ENCODE measurements at regions not wholly inside any gene's neighbourhood (a gene's known extent, or its start where the extent isn't known, plus 50 kb on each side); places are given as distances from the start of the nearest gene placed in this dataset.

- no peaks in the 10 kb centered on the region for H3K36me3 ChIP-seq (ENCODE audit: control insufficient read depth, insufficient read depth, low read length)
- no peaks in the 10 kb centered on the region for H3K4me1 ChIP-seq (ENCODE audit: control insufficient read depth, insufficient read depth, low read length)
Measured at GRCh38 chr5:24854350-24854749, 209.6 kb upstream of the CDH10 start.

DNA sequence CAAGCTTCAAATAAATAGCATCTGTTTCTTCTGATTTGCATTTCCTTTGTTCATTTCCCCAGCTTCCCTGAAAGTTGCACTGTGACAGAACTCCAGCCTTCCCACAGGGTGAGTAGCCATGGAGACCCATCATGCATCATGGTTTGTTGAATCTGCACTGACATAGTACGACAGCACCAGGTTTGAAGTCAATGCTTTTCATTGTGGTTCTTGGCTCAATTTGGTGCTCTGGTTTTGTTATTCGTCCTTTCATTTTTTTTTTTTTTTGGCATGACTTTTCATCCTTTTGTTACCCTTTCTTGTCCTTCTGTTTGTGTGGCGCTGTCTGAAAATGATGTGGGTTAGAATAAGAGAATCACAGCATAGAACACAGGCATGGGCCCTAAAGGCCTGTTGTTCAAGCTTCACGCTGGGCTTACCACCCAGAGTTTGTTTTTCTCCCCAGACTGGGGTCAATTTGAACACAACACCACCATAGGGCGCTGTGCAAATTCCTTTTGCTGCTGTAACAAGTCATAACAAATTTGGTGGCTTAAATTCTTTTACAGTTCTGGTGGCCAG lies 206.2 kb upstream of the CDH10 start:
- 73 to 83% methylated on average over 5 of the region's 5 CpGs for WGBS, 2 experiments
- Histone ChIP-seq H3K27ac (ENCODE audit: insufficient read depth, low read depth, low read length, poor library complexity, severe bottlenecking) (no peak overlapping the region), H3K4me1 (ENCODE audit: control insufficient read depth, insufficient read depth, low read length) (no peaks in the 10 kb centered on the region), H3K27me3 (ENCODE audit: control insufficient read depth, insufficient read depth, low read length, poor library complexity, severe bottlenecking) (no peaks in the 10 kb centered on the region), H3K36me3 (ENCODE audit: control insufficient read depth, insufficient read depth, low read length) (no peaks in the 10 kb centered on the region), H3K9me3 (ENCODE audit: control insufficient read depth, low read length) (no peaks in the 10 kb centered on the region), H3K4me3 (ENCODE audit: insufficient read depth, low read depth, low read length) (no peak overlapping the region)

More at GRCh38 chr5:24854350-24854749, 209.6 kb upstream of the CDH10 start:
- no peaks in the 10 kb centered on the region for H3K27me3 ChIP-seq (ENCODE audit: control insufficient read depth, insufficient read depth, low read length, poor library complexity, severe bottlenecking)
- H3K27ac ChIP-seq (ENCODE audit: insufficient read depth, low read depth, low read length, poor library complexity, severe bottlenecking): no peak overlapping the region
- H3K4me3 ChIP-seq (ENCODE audit: insufficient read depth, low read depth, low read length): no peak overlapping the region
- H3K9me3 ChIP-seq (ENCODE audit: control insufficient read depth, low read length): no peaks in the 10 kb centered on the region

- no peaks in the 10 kb centered on the region for H3K4me1 ChIP-seq (ENCODE audit: control insufficient read depth, insufficient read depth, low read length)
- no peaks in the 10 kb centered on the region for H3K36me3 ChIP-seq (ENCODE audit: control insufficient read depth, insufficient read depth, low read length)
- 60% methylated on average over 1 of the region's 1 CpG; no CpG with 5 or more reads in 1 of the 2 experiments for WGBS, 2 experiments
- H3K9me3 ChIP-seq (ENCODE audit: control insufficient read depth, low read length): no peaks in the 10 kb centered on the region
- H3K27ac ChIP-seq (ENCODE audit: insufficient read depth, low read depth, low read length, poor library complexity, severe bottlenecking): no peak overlapping the region
- no peak overlapping the region for H3K4me3 ChIP-seq (ENCODE audit: insufficient read depth, low read depth, low read length)
- H3K27me3 ChIP-seq (ENCODE audit: control insufficient read depth, insufficient read depth, low read length, poor library complexity, severe bottlenecking): no peaks in the 10 kb centered on the region
Measured at GRCh38 chr5:24849210-24849609, 204.4 kb upstream of the CDH10 start.

- no peak overlapping the region for H3K4me3 ChIP-seq (ENCODE audit: insufficient read depth, low read depth, low read length)
- no peaks in the 10 kb centered on the region for H3K4me1 ChIP-seq (ENCODE audit: control insufficient read depth, insufficient read depth, low read length)
- WGBS, 2 experiments: 96% methylated on average over 5 of the region's 5 CpGs
Measured at GRCh38 chr5:24831989-24832388, 187.2 kb upstream of the CDH10 start.

DNA sequence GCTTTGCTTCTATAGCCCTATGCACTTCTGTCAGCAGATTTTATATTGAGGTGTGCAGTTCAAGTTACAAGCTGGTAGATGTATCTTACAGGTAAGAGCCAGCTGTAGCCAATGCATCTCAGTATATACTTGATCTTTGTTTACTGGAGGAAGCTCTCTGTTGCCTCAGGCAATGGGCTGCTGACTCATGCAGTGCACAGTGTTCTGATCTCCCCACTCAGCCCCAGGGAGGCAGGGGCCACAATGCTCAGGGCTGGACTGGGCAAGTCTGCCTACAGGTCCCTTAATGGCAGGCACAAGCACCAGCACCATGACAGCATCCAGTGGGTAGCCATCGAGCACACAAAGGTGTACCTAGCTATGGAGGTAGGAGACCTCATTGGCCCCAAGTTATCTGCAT lies 178.8 kb upstream of the CDH10 start:
- H3K4me1 ChIP-seq (ENCODE audit: control insufficient read depth, insufficient read depth, low read length): no peaks in the 10 kb centered on the region
- H3K27ac ChIP-seq (ENCODE audit: insufficient read depth, low read depth, low read length, poor library complexity, severe bottlenecking): no peak overlapping the region
- no peaks in the 10 kb centered on the region for H3K27me3 ChIP-seq (ENCODE audit: control insufficient read depth, insufficient read depth, low read length, poor library complexity, severe bottlenecking)
- no peaks in the 10 kb centered on the region for H3K36me3 ChIP-seq (ENCODE audit: control insufficient read depth, insufficient read depth, low read length)
- no peak overlapping the region for H3K4me3 ChIP-seq (ENCODE audit: insufficient read depth, low read depth, low read length)
- WGBS, 2 experiments: 96 to 97% methylated on average over 1 of the region's 1 CpG
- no peaks in the 10 kb centered on the region for H3K9me3 ChIP-seq (ENCODE audit: control insufficient read depth, low read length)

More at GRCh38 chr5:24831989-24832388, 187.2 kb upstream of the CDH10 start:
- Histone ChIP-seq H3K36me3 (ENCODE audit: control insufficient read depth, insufficient read depth, low read length) (no peaks in the 10 kb centered on the region), H3K27me3 (ENCODE audit: control insufficient read depth, insufficient read depth, low read length, poor library complexity, severe bottlenecking) (no peaks in the 10 kb centered on the region), H3K27ac (ENCODE audit: insufficient read depth, low read depth, low read length, poor library complexity, severe bottlenecking) (no peak overlapping the region), H3K9me3 (ENCODE audit: control insufficient read depth, low read length) (no peaks in the 10 kb centered on the region)

- WGBS, 2 experiments: 83 to 91% methylated on average over 1 to 2 of the region's 2 CpGs
Measured at GRCh38 chr5:24819841-24820240, 175.1 kb upstream of the CDH10 start.

DNA sequence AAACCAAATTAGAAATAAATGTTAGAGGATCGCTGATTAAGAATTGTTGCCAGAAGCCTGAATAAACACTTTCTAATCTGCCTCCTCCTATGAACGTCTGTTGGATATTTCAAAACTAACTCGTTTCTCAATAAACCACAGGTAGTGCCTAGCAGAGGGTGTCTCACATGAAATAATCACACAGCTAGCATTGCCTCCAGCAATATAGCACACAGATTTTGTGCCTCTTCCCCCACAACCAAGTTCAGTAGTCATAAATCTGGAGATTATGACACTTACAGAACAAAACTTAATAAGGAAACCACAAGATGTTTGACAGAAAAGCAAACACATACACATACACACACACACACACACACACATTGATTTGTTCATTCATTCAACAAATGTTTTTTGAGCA lies 173.2 kb upstream of the CDH10 start:
- Histone ChIP-seq H3K4me1 (ENCODE audit: control insufficient read depth, insufficient read depth, low read length) (no peaks in the 10 kb centered on the region), H3K36me3 (ENCODE audit: control insufficient read depth, insufficient read depth, low read length) (no peaks in the 10 kb centered on the region), H3K9me3 (ENCODE audit: control insufficient read depth, low read length) (no peaks in the 10 kb centered on the region), H3K4me3 (ENCODE audit: insufficient read depth, low read depth, low read length) (no peak overlapping the region), H3K27me3 (ENCODE audit: control insufficient read depth, insufficient read depth, low read length, poor library complexity, severe bottlenecking) (no peaks in the 10 kb centered on the region), H3K27ac (ENCODE audit: insufficient read depth, low read depth, low read length, poor library complexity, severe bottlenecking) (no peak overlapping the region)
- 94 to 96% methylated on average over 3 of the region's 3 CpGs for WGBS, 2 experiments

More at GRCh38 chr5:24819841-24820240, 175.1 kb upstream of the CDH10 start:
- Histone ChIP-seq H3K9me3 (ENCODE audit: control insufficient read depth, low read length) (no peaks in the 10 kb centered on the region), H3K27ac (ENCODE audit: insufficient read depth, low read depth, low read length, poor library complexity, severe bottlenecking) (no peak overlapping the region), H3K4me3 (ENCODE audit: insufficient read depth, low read depth, low read length) (no peak overlapping the region), H3K27me3 (ENCODE audit: control insufficient read depth, insufficient read depth, low read length, poor library complexity, severe bottlenecking) (no peaks in the 10 kb centered on the region), H3K4me1 (ENCODE audit: control insufficient read depth, insufficient read depth, low read length) (no peaks in the 10 kb centered on the region), H3K36me3 (ENCODE audit: control insufficient read depth, insufficient read depth, low read length) (no peaks in the 10 kb centered on the region)

GRCh38 chr5:24816206-24816605 lies 171.4 kb upstream of the CDH10 start:
- H3K4me3 ChIP-seq (ENCODE audit: insufficient read depth, low read depth, low read length): no peak overlapping the region
- no peaks in the 10 kb centered on the region for H3K36me3 ChIP-seq (ENCODE audit: control insufficient read depth, insufficient read depth, low read length)

DNA sequence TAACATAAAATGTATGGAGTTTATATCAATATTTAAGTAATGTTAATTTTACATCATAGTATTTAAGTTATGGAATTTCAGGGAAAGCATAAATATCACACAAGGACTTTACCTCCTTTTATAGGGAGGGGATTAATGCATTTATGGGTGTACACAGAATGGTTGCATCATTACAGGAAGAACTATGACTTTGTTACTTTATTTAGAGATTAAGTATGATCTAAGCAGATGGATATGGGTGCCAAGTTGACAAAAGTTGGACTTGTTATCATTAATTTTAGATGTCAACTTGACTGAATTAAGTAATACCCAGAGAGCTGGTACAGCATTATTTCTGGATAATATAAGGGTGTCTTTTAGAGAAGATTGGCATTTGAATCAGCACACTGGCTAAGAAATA lies 160.5 kb upstream of the CDH10 start:
- H3K27ac ChIP-seq (ENCODE audit: insufficient read depth, low read depth, low read length, poor library complexity, severe bottlenecking): no peak overlapping the region
- no peaks in the 10 kb centered on the region for H3K4me1 ChIP-seq (ENCODE audit: control insufficient read depth, insufficient read depth, low read length)
- no peaks in the 10 kb centered on the region for H3K27me3 ChIP-seq (ENCODE audit: control insufficient read depth, insufficient read depth, low read length, poor library complexity, severe bottlenecking)
- no peaks in the 10 kb centered on the region for H3K9me3 ChIP-seq (ENCODE audit: control insufficient read depth, low read length)
- no peaks in the 10 kb centered on the region for H3K36me3 ChIP-seq (ENCODE audit: control insufficient read depth, insufficient read depth, low read length)
- H3K4me3 ChIP-seq (ENCODE audit: insufficient read depth, low read depth, low read length): no peak overlapping the region

More at GRCh38 chr5:24816206-24816605, 171.4 kb upstream of the CDH10 start:
- Histone ChIP-seq H3K27ac (ENCODE audit: insufficient read depth, low read depth, low read length, poor library complexity, severe bottlenecking) (no peak overlapping the region), H3K4me1 (ENCODE audit: control insufficient read depth, insufficient read depth, low read length) (no peaks in the 10 kb centered on the region), H3K27me3 (ENCODE audit: control insufficient read depth, insufficient read depth, low read length, poor library complexity, severe bottlenecking) (no peaks in the 10 kb centered on the region), H3K9me3 (ENCODE audit: control insufficient read depth, low read length) (no peaks in the 10 kb centered on the region)
- 72 to 76% methylated on average over 5 of the region's 5 CpGs for WGBS, 2 experiments

GRCh38 chr5:24804221-24804681 lies 159.5 kb upstream of the CDH10 start:
- Histone ChIP-seq H3K36me3 (ENCODE audit: control insufficient read depth, insufficient read depth, low read length) (no peaks in the 10 kb centered on the region), H3K4me3 (ENCODE audit: insufficient read depth, low read depth, low read length) (no peak overlapping the region), H3K4me1 (ENCODE audit: control insufficient read depth, insufficient read depth, low read length) (no peaks in the 10 kb centered on the region), H3K9me3 (ENCODE audit: control insufficient read depth, low read length) (no peaks in the 10 kb centered on the region), H3K27me3 (ENCODE audit: control insufficient read depth, insufficient read depth, low read length, poor library complexity, severe bottlenecking) (no peaks in the 10 kb centered on the region), H3K27ac (ENCODE audit: insufficient read depth, low read depth, low read length, poor library complexity, severe bottlenecking) (no peak overlapping the region)
- WGBS, 2 experiments: 94 to 97% methylated on average over 3 of the region's 3 CpGs

DNA sequence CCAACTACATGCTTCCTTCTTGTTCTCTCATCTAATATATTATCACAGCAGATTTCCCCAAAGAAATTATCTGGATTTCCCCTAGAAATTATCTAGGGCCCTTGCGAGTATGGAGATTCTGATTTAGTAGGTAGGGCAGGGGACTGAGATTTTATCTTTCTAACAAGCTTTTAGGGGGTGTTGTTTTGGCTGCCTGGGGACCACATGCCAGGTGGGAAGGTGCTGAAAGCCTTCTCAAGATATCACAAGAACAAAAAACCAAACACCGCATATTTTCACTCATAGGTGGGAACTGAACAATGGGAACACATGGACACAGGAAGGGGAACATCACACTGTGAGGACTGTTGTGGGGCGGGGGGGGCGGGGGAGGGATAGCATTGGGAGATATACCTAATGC lies 146.5 kb upstream of the CDH10 start:
- Histone ChIP-seq H3K4me1 (ENCODE audit: control insufficient read depth, insufficient read depth, low read length) (no peaks in the 10 kb centered on the region), H3K4me3 (ENCODE audit: insufficient read depth, low read depth, low read length) (no peak overlapping the region), H3K27me3 (ENCODE audit: control insufficient read depth, insufficient read depth, low read length, poor library complexity, severe bottlenecking) (no peaks in the 10 kb centered on the region), H3K9me3 (ENCODE audit: control insufficient read depth, low read length) (no peaks in the 10 kb centered on the region), H3K36me3 (ENCODE audit: control insufficient read depth, insufficient read depth, low read length) (no peaks in the 10 kb centered on the region), H3K27ac (ENCODE audit: insufficient read depth, low read depth, low read length, poor library complexity, severe bottlenecking) (no peak overlapping the region)
- 94 to 100% methylated on average over 1 to 4 of the region's 4 CpGs for WGBS, 2 experiments

Measured in ectodermal cell (in vitro differentiated cells).